HEK293T (cell line): ENCODE measurements at regions not wholly inside any gene's neighbourhood (a gene's known extent, or its start where the extent isn't known, plus 50 kb on each side); places are given as distances from the start of the nearest gene placed in this dataset.

Experiments used
- CTCF ChIA-PET: fragments of 350-600 bp; formaldehyde crosslinking; extraction: SDS; loops from one replicate; lab custom pipeline; 2021; ENCODE audit warnings: antibody characterized with exemption, inconsistent platforms; lab: Yijun Ruan, JAX
- POLR2A ChIA-PET: fragments of 350-600 bp; formaldehyde crosslinking; extraction: SDS; loops from one replicate; lab custom pipeline; 2020; ENCODE audit warnings: antibody characterized with exemption, inconsistent platforms; lab: Yijun Ruan, JAX
- DNase-seq: peaks from one replicate; pipeline ENCODE4 v3.0.0; 2012; ENCODE audit warnings: mixed read lengths; ENCODE audit errors: extremely low spot score
- ARNT ChIP-seq: fragments of 450-650 bp; IDR thresholded peaks from 2 replicates; pipeline ENCODE4 v1.6.1; 2017; ENCODE audit warnings: mild to moderate bottlenecking
- BHLHE40 ChIP-seq: fragments of 450-650 bp; IDR thresholded peaks from 2 replicates; pipeline ENCODE4 v1.6.1; 2016; ENCODE audit warnings: mild to moderate bottlenecking, moderate library complexity, borderline replicate concordance
- CTBP1 ChIP-seq: fragments of 450-650 bp; IDR thresholded peaks from 2 replicates; pipeline ENCODE4 v1.6.1; 2016; ENCODE audit warnings: borderline replicate concordance
- ELF4 ChIP-seq: fragments of 450-650 bp; IDR thresholded peaks from 2 replicates; pipeline ENCODE4 v1.6.1; 2017; ENCODE audit warnings: antibody characterized with exemption
- FOXA1 ChIP-seq: fragments of 450-650 bp; IDR thresholded peaks from 2 replicates; pipeline ENCODE4 v1.6.1; 2016; ENCODE audit warnings: mild to moderate bottlenecking
- FOXK2 ChIP-seq: fragments of 450-650 bp; IDR thresholded peaks from 2 replicates; pipeline ENCODE4 v1.6.1; 2016; ENCODE audit warnings: mild to moderate bottlenecking
- FOXM1 ChIP-seq: fragments of 450-650 bp; IDR thresholded peaks from 2 replicates; pipeline ENCODE4 v1.6.1; 2017; ENCODE audit warnings: mild to moderate bottlenecking, borderline replicate concordance
- HDGF ChIP-seq: fragments of 450-650 bp; IDR thresholded peaks from 2 replicates; pipeline ENCODE4 v1.6.1; 2017; ENCODE audit warnings: antibody characterized with exemption, borderline replicate concordance
- L3MBTL2 ChIP-seq: fragments of 450-650 bp; conservative IDR thresholded peaks from 2 replicates; pipeline ENCODE4 v1.6.1; 2016; ENCODE audit warnings: mild to moderate bottlenecking
- LEF1 ChIP-seq: fragments of 450-650 bp; IDR thresholded peaks from 2 replicates; pipeline ENCODE4 v1.6.1; 2017; ENCODE audit warnings: mild to moderate bottlenecking, borderline replicate concordance
- NFRKB ChIP-seq: fragments of 450-650 bp; IDR thresholded peaks from 2 replicates; pipeline ENCODE4 v1.6.1; 2016; ENCODE audit warnings: mild to moderate bottlenecking, moderate library complexity
- SP1 ChIP-seq: fragments of 450-650 bp; IDR thresholded peaks from 2 replicates; pipeline ENCODE4 v1.6.1; 2017
- SUZ12 ChIP-seq: fragments of 450-650 bp; IDR thresholded peaks from 2 replicates; pipeline ENCODE4 v1.6.1; 2016; ENCODE audit warnings: mild to moderate bottlenecking
- TARDBP ChIP-seq: fragments of 450-650 bp; IDR thresholded peaks from 2 replicates; pipeline ENCODE4 v1.6.1; 2016
- ZNF384 ChIP-seq: fragments of 450-650 bp; IDR thresholded peaks from 2 replicates; pipeline ENCODE4 v1.6.1; 2016
- TF ChIP-seq, protein P1 (sequence below): fragments of 450-650 bp; IDR thresholded peaks from 2 replicates; pipeline ENCODE4 v1.6.1; 2016

GRCh38 chr1:218112862-218113261, 172.2 kb upstream of the RRP15 start:
- CTCF ChIA-PET: no interaction called here
- no peak for DNase-seq
- POLR2A ChIA-PET: no interaction called here
- TF ChIP-seq FOXA1 (no peak), FOXK2 (no peak), NFRKB (no peak), SUZ12 (no peak), ZNF384 (no peak), ARNT (no peak), TARDBP (no peak), FOXM1 (no peak), SP1 (no peak), CTBP1 (no peak)

DNA sequence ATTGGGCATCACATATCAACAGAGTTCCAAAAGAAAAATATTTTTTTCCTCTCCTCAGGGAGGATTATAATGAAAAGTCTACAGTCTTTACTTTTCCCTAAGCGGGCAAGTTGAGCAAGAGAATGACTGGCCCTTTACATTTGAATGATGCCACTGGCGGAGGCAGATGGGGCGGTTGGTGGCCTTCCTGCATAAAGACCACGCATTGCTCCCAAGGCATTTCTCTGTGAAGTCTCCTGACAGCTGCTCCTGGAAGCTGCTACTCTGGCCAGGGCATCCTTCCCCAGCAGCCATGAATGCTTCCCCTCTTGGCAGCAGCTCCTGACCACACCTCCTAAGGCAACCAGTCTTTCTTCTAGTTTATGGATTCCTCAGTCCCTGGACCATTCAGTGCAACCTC, 161.1 kb upstream of the RRP15 start:
- no peak for DNase-seq
- ChIA-PET POLR2A (no interaction called here), CTCF (no interaction called here)
- TF ChIP-seq, protein P1, sequence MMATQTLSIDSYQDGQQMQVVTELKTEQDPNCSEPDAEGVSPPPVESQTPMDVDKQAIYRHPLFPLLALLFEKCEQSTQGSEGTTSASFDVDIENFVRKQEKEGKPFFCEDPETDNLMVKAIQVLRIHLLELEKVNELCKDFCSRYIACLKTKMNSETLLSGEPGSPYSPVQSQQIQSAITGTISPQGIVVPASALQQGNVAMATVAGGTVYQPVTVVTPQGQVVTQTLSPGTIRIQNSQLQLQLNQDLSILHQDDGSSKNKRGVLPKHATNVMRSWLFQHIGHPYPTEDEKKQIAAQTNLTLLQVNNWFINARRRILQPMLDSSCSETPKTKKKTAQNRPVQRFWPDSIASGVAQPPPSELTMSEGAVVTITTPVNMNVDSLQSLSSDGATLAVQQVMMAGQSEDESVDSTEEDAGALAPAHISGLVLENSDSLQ: no peak
- no peak for TF ChIP-seq SUZ12
- TF ChIP-seq TARDBP: no peak
- no peak for TF ChIP-seq LEF1
- TF ChIP-seq ARNT: no peak
- TF ChIP-seq FOXK2: no peak
- TF ChIP-seq FOXA1: no peak
- no peak for TF ChIP-seq FOXM1
- no peak for TF ChIP-seq CTBP1
- TF ChIP-seq HDGF: no peak
- no peak for TF ChIP-seq BHLHE40

- CTCF ChIA-PET: no interaction called here
- TF ChIP-seq LEF1: no peak
- POLR2A ChIA-PET: no interaction called here
- no peak for DNase-seq
These were observed 149.7 kb upstream of the RRP15 start for GRCh38 chr1:218135371-218135770.

DNA sequence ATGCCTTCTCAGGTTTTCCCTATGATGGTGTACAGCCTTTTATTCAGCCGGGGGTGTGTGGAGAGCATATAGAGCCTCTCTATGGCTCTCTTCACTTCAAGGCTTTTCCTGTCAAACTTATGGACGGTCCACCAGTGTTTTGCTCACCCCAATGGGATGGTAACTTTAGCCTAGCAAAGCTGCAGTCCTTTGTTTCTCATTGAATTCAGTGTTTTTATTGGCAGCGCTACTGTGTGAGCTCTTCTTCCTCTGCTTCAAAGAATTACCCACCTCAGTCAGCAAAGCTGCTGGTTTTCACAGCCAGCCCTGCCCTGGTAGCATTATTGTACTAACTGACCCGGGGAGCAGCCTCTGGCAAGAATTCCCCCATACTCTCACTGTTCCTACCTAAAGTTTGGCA, 145.3 kb upstream of the RRP15 start:
- no peak for DNase-seq
- ChIA-PET CTCF (no interaction called here), POLR2A (no interaction called here)
- TF ChIP-seq SP1 (no peak), ARNT (no peak), FOXA1 (no peak), BHLHE40 (no peak)

DNA sequence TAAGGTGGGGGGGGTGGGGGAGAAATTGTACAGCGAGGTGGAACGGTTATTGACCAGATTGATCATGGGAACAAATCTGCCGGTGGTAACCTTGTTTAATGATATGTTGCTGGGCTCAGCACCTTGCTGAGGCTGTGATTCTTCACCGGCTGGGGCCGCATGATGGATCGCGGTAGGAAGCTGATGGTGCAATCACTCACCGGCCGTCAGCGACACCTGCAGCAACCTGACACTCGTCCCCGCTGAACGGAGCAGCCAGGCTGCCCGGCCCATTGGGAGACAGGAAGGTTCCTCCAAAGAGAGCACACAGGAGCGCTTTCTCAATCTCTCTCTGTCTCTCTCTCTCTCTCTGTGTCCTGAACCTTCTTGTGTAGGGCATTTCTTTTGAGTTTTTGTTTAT, 128.5 kb upstream of the RRP15 start:
- ChIA-PET POLR2A (no interaction called here), CTCF (no interaction called here)
- peak; percentile 12 for DNase-seq
- TF ChIP-seq FOXK2: no peak
- TF ChIP-seq NFRKB: no peak
- no peak for TF ChIP-seq ARNT
- TF ChIP-seq TARDBP: no peak
- TF ChIP-seq, protein P1: peak; percentile 58; the same call in 1 of the 2 replicates
- TF ChIP-seq L3MBTL2: no peak

DNA sequence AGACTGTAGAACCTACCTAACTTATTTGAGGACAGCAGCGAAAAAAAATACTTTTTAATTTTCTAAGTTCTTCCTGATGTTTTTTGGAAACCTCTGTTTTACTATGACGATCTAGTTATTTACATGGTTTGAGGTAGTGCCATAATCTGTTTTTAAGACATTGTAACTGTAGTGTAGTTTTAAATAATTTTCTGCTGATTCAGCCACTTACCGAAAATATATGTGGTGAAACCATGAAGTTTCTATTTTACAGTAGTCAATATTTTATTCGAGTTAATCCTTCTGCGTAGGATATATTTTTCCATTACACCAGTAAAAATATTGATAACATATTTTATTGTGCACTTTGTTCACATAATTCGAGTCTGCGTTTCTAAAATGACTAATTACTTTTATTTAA, 121.7 kb upstream of the RRP15 start:
- CTCF ChIA-PET: no interaction called here
- DNase-seq: no peak
- TF ChIP-seq FOXK2 (no peak), ZNF384 (no peak), TARDBP (no peak)
- POLR2A ChIA-PET: no interaction called here

GRCh38 chr1:218164111-218164929, 120.8 kb upstream of the RRP15 start:
- ChIA-PET CTCF (no interaction called here), POLR2A (no interaction called here)
- TF ChIP-seq LEF1: no peak
- TF ChIP-seq FOXA1: no peak
- no peak for TF ChIP-seq L3MBTL2
- no peak for TF ChIP-seq SUZ12
- DNase-seq: peak; percentile 40

DNA sequence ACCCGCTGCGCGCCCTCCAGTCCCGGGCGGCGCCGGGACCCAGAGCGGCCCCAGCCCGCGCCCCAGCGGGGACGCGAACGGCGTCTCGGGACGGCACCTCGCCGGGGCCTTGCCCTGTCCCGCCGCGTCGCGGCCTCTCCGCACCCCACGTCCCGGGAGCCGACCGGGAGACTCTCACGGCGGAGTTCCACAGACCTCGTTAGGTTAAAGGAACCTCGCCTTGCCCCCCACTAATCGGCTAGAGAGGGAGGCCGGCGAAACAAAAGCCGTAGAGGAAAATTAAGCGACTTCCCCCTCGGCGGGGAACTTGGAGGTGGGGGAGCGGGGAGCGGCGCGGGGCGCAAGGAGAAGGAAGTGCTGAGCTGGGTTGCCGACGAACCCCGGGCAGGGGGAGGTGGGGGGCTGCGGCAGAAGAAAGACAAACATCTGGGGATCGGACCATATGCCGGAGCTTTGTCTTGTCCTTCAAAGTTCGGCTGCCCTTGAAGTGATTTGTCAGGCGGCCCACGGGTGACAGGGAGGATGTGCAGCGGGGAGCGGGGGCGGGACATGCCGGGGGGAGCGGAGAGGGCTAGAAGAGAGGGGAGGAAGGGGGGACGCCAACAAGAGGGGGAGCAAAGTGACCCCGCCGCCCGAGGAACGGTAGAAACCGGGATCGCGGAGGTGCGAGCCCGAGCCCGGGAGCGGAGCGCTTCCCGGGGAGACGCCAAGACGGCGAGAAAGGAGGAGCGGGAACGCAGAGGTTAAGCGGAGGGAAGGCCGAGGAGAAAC, 120.0 kb upstream of the RRP15 start:
- TF ChIP-seq FOXM1 (no peak), BHLHE40 (no peak), SP1 (no peak), SUZ12 (no peak), TARDBP (no peak), FOXK2 (no peak), NFRKB (no peak), ZNF384 (no peak), CTBP1 (no peak), ARNT (no peak), HDGF (no peak), ELF4 (no peak), FOXA1 (no peak), LEF1 (no peak)
- TF ChIP-seq, protein P1: no peak
- POLR2A ChIA-PET: no interaction called here
- CTCF ChIA-PET: no interaction called here
- peak; percentile 50 for DNase-seq
